Mucosa of descending colon (tissue), 3 donors: ENCODE measurements at regions not wholly inside any gene's neighbourhood (a gene's known extent, or its start where the extent isn't known, plus 50 kb on each side); places are given as distances from the start of the nearest gene placed in this dataset.

Experiments
- ATAC-seq: fragments of 200-7000 bp; cut with Tn5 transposase; one replicate; pipeline ENCODE4 v1.9.1; 2020; ENCODE audit warnings: mild to moderate bottlenecking, moderate library complexity
- DNase-seq, 3 donors: peaks; one replicate each; pipeline ENCODE4 v3.0.0-alpha.2; 2020
- H3K36me3 ChIP-seq: fragments of 200-600 bp; one replicate; pipeline ENCODE4 v1.8.0; 2021; ENCODE audit warnings: low read depth, mild to moderate bottlenecking
- H3K4me1 ChIP-seq: fragments of 200-600 bp; one replicate; pipeline ENCODE4 v1.8.0; 2021; ENCODE audit warnings: low read depth, mild to moderate bottlenecking
- H3K4me3 ChIP-seq: fragments of 200-600 bp; one replicate; pipeline ENCODE4 v1.8.0; 2021; ENCODE audit warnings: mild to moderate bottlenecking
- H3K9me3 ChIP-seq: fragments of 200-600 bp; one replicate; pipeline ENCODE4 v1.8.0; 2021; ENCODE audit warnings: mild to moderate bottlenecking
- intact Hi-C, 2 donors: fragments of 100-400 bp; cut with DNase I in 1 of 2; cut with micrococcal nuclease in 1 of 2; formaldehyde crosslinking; loops; one replicate each; pipeline versions ENCODE4 v1.11.0 to v1.11.1; 2022; cut with DNase I, micrococcal nuclease
- TF ChIP-seq, protein P1 (sequence below): fragments of 200-600 bp; IDR thresholded peaks from one replicate; pipeline ENCODE4 v1.8.0; 2022; ENCODE audit warnings: antibody characterized with exemption, mild to moderate bottlenecking
- donor health status: DM: no; HTN: no; CAD: no; lungs with moderate emphysema.
- donor health status: DM: no; HTN: no; CAD: no.
- donor health status: DM: no; HTN: yes; CAD: no.

DNA sequence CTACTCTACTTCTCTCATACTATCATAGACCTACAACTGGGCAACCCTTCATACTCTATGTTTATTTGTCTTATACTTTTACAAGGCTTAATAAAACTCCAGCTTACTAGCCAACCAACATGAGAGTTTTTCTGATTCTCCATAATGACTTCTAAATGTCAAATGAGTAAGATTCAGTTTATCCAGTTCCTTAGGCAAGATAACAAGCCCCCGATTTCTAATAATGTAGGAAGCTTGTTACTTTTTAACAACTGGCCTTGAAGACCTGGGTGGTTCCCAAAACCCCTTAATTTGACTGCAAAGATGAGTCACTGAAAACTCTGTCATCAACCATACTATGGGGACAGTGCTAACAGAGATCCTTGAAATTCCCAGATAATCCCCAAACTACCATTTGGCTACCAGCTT is 294.6 kb upstream of the ACTBL2 start:
- Histone ChIP-seq H3K9me3 (no peaks in the 10 kb centered on the region), H3K4me1 (no peaks in the 10 kb centered on the region), H3K4me3 (no peak overlapping the region), H3K36me3 (no peaks in the 10 kb centered on the region)
- intact Hi-C loops, result loop anchor here in 1 of 2 donors (5.0 kb wide), 1 partner anchor 685 kb away; the partner anchor contains the start of gene PLK2
- ATAC-seq (no peak), DNase-seq (no peak)
- TF ChIP-seq, protein P1, sequence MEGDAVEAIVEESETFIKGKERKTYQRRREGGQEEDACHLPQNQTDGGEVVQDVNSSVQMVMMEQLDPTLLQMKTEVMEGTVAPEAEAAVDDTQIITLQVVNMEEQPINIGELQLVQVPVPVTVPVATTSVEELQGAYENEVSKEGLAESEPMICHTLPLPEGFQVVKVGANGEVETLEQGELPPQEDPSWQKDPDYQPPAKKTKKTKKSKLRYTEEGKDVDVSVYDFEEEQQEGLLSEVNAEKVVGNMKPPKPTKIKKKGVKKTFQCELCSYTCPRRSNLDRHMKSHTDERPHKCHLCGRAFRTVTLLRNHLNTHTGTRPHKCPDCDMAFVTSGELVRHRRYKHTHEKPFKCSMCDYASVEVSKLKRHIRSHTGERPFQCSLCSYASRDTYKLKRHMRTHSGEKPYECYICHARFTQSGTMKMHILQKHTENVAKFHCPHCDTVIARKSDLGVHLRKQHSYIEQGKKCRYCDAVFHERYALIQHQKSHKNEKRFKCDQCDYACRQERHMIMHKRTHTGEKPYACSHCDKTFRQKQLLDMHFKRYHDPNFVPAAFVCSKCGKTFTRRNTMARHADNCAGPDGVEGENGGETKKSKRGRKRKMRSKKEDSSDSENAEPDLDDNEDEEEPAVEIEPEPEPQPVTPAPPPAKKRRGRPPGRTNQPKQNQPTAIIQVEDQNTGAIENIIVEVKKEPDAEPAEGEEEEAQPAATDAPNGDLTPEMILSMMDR, result no peak

DNA sequence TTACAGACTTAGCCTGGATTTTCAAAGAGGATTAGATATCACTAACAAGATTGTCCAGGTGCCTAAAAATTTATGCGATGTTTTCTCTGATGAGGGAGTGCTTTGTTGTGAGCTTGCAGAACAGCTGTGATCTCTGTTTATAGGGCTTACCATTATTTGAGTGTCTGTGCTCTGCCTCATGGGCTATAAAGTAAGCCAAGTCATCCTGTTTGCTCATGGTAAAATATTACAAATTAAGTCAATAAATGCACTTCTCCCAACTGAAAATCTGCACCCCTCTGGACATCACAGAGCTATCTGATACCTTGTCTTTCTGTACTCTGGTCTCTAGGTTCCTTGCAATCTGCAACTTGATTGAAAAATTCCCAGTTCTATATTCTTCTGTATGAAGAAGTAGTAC is 293.4 kb upstream of the ACTBL2 start:
- Histone ChIP-seq H3K4me3 (no peak overlapping the region), H3K4me1 (no peaks in the 10 kb centered on the region), H3K9me3 (no peaks in the 10 kb centered on the region), H3K36me3 (no peaks in the 10 kb centered on the region)
- ATAC-seq (peak; percentile 46), DNase-seq (no peak)
- intact Hi-C loops, result loop anchor here in 1 of 2 donors (5.0 kb wide), 1 partner anchor 686 kb away; the partner anchor contains the start of gene PLK2
- TF ChIP-seq, protein P1, result no peak

DNA sequence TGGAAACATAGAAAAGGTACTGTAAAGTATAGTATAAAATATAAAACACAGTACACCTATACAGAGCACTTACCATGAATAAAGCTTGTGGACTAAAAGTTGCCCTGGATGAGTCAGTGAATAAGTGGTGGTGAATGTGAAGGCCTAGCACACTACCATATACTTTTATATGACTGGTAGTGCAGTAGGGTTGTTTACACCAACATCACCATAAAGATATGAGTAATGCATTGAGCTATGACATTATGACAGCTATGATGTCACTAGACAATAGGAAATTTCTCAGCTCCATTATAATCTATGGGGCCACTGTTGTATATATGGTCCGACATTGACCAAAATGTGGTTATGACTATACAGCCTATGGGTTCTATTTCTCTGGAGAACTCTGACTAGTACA is 291.8 kb upstream of the ACTBL2 start:
- Histone ChIP-seq H3K36me3 (no peaks in the 10 kb centered on the region), H3K4me3 (no peak overlapping the region), H3K4me1 (no peaks in the 10 kb centered on the region), H3K9me3 (no peaks in the 10 kb centered on the region)
- DNase-seq (no peak), ATAC-seq (peak; percentile 77)
- TF ChIP-seq, protein P1, result no peak
- intact Hi-C loops, result no loop called here

DNA sequence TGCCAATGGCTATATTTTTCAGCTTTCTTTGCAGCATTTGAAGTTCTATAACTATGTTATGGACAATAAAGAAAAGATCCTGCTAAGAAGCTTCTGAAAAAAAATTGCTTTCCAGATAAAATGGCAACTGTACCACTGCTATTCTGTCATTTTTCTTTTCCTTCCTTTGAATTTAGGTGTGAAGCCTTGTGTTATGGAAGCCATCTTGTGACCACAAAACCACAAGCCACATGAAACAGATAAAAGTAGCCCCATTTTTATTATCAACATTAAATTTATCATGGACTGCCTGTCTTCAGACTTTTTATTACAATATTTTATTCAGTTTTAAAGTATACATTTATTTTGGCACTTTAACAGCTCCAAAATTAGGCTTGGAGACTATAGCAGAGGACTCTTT is 289.9 kb upstream of the ACTBL2 start:
- Histone ChIP-seq H3K9me3 (no peaks in the 10 kb centered on the region), H3K4me3 (no peak overlapping the region), H3K4me1 (no peaks in the 10 kb centered on the region), H3K36me3 (no peaks in the 10 kb centered on the region)
- DNase-seq, result no peak
- no peak for ATAC-seq
- intact Hi-C loops, result no loop called here
- TF ChIP-seq, protein P1, result no peak

DNA sequence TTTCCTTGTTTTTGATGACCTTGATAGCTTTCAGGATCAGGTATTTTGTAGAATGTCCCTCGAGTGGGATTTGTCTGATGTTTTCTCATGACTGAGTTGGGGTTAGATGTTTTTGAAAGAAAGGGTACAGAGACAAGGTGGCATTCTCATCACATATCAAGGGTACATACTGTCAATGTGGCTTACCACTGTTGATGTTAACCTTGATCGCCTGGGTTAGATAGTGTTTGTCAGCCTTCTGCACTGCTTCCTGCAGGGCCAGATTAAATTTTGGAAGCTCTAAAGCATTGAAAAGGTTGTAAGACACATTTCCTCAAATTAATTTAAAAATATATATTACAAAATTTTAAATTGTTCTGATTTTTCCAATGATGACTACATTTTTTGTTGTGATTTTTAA is 287.4 kb upstream of the ACTBL2 start:
- Histone ChIP-seq H3K4me3 (no peak overlapping the region), H3K36me3 (no peaks in the 10 kb centered on the region), H3K9me3 (no peaks in the 10 kb centered on the region), H3K4me1 (no peaks in the 10 kb centered on the region)
- no peak for ATAC-seq
- DNase-seq, result no peak
- TF ChIP-seq, protein P1, result no peak
- intact Hi-C loops, result no loop called here

DNA sequence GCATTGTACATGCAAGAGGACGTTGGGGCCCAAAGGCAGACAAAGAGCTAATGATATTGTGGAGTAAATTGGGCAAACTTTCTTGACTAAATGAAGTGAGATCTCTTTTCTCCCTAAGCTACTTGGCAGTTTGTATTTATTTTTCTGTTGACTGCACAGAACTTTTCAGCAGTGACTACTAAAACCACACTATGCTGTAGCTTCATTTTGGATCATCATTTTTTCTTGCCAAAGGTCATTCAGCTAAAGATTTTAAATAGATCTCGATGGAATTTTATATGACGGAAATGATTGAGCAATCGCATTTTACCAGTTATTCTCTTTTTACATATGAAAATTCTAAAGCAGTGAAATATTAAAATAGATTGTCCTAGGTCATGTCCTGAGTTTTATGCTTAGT is 286.1 kb upstream of the ACTBL2 start:
- no peaks in the 10 kb centered on the region for H3K4me1 ChIP-seq
- intact Hi-C loops, result no loop called here
- no peak overlapping the region for H3K4me3 ChIP-seq
- DNase-seq, result no peak
- H3K9me3 ChIP-seq, result no peaks in the 10 kb centered on the region
- TF ChIP-seq, protein P1, result no peak
- no peak for ATAC-seq
- H3K36me3 ChIP-seq, result no peaks in the 10 kb centered on the region
